ENCODE measurements at regions not wholly inside any gene's neighbourhood (a gene's known extent, or its start where the extent isn't known, plus 50 kb on each side); places are given as distances from the start of the nearest gene placed in this dataset.

DNA sequence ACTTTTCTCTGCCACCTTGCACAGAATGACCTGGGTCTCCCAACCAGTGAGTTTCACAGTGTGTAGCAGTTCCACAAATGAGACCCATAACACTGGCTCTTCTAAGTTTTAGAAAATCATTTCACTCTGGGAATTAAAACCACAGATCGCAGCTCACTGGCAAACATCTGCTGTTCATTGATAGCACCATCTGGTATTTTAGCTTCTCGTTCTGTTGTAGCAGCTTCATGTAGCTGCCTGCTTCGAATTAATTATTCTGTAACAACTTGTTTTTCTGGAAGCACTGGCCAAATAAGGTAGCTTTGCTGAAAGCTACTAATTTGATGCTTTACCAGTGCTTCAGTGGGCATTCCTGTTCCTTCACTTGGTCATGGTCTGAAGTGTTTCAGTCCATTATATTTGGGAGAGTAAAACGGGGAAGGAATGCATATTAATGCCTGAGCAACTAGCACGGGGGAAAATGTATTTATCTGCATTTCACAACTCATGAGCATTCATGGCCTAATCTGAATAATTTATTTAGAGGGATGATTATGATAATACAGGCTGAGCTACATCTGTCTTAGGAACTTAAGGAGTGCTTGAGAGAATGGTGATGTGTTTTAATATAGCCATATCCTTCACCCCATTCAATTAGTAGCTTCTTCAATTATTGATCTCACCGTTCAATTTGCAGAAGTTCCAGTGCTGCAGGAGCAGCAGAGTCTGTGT lies 447.4 kb downstream of the XPNPEP1 start:
- Histone ChIP-seq H3K36me3 (ENCODE audit: control insufficient read depth, insufficient read depth, low read length) (no peaks in the 10 kb centered on the region), H3K27me3 (replicated peaks; ENCODE audit: control insufficient read depth, insufficient read depth, low read length) (no peaks in the 10 kb centered on the region; the same call in 1 of the 2 replicates), H3K4me3 (replicated peaks; ENCODE audit: low read depth, low read length) (no peak overlapping the region)
- TF ChIP-seq, protein P1, sequence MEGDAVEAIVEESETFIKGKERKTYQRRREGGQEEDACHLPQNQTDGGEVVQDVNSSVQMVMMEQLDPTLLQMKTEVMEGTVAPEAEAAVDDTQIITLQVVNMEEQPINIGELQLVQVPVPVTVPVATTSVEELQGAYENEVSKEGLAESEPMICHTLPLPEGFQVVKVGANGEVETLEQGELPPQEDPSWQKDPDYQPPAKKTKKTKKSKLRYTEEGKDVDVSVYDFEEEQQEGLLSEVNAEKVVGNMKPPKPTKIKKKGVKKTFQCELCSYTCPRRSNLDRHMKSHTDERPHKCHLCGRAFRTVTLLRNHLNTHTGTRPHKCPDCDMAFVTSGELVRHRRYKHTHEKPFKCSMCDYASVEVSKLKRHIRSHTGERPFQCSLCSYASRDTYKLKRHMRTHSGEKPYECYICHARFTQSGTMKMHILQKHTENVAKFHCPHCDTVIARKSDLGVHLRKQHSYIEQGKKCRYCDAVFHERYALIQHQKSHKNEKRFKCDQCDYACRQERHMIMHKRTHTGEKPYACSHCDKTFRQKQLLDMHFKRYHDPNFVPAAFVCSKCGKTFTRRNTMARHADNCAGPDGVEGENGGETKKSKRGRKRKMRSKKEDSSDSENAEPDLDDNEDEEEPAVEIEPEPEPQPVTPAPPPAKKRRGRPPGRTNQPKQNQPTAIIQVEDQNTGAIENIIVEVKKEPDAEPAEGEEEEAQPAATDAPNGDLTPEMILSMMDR (IDR thresholded peaks at IDR 0.05; ENCODE audit: insufficient read depth, low read length, poor library complexity, severe bottlenecking) = no peak
- no peak for DNase-seq (ENCODE audit: extremely low read depth, insufficient read length)

DNA sequence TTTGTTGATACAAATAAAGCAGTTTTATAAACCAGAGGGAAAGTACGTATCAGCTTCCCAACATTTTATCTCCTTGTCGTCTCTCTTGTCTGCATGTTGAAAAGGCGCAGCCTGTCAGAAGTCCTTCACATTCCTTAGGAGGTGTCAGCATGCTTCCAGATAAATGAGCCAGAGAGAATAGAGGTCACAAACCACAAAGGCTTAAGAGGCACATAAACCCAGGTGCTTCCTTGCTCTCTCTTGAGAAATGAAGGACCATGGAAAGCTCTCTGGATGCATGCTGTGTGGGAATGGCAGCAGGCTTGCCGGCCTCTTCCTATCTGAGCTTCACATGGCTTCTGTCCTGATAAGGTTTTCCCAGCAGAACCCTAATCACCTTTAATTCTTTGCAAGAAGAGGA lies 448.5 kb downstream of the XPNPEP1 start:
- no peaks in the 10 kb centered on the region; the same call in 1 of the 2 replicates for H3K27me3 ChIP-seq (replicated peaks; ENCODE audit: control insufficient read depth, insufficient read depth, low read length)
- DNase-seq (ENCODE audit: extremely low read depth, insufficient read length) = no peak
- TF ChIP-seq, protein P1 (IDR thresholded peaks at IDR 0.05; ENCODE audit: insufficient read depth, low read length, poor library complexity, severe bottlenecking) = no peak
- no peaks in the 10 kb centered on the region for H3K36me3 ChIP-seq (ENCODE audit: control insufficient read depth, insufficient read depth, low read length)
- no peak overlapping the region for H3K4me3 ChIP-seq (replicated peaks; ENCODE audit: low read depth, low read length)

DNA sequence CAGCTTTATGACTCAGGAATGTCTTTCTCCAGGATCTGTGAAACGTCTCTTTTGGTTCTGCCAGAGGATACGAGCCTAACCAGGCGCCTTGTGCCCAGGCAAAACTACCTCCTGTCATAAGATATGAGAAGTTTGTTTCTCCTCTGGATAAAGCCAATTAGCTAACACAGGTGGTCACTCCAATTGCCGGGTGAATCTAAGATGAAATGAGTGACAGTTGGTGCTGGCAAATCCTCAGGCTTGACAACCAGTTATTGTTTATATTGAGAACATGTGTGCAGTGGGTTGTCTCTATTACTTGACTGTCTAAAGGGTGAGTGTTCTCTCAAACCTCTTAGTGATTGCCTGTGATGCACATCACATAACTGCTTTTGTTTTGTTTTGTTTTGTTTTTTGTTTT lies 449.1 kb downstream of the XPNPEP1 start:
- no peaks in the 10 kb centered on the region for H3K36me3 ChIP-seq (ENCODE audit: control insufficient read depth, insufficient read depth, low read length)
- H3K4me3 ChIP-seq (replicated peaks; ENCODE audit: low read depth, low read length) = no peak overlapping the region
- no peaks in the 10 kb centered on the region; the same call in 1 of the 2 replicates for H3K27me3 ChIP-seq (replicated peaks; ENCODE audit: control insufficient read depth, insufficient read depth, low read length)
- TF ChIP-seq, protein P1 (IDR thresholded peaks at IDR 0.05; ENCODE audit: insufficient read depth, low read length, poor library complexity, severe bottlenecking) = no peak
- no peak for DNase-seq (ENCODE audit: extremely low read depth, insufficient read length)

DNA sequence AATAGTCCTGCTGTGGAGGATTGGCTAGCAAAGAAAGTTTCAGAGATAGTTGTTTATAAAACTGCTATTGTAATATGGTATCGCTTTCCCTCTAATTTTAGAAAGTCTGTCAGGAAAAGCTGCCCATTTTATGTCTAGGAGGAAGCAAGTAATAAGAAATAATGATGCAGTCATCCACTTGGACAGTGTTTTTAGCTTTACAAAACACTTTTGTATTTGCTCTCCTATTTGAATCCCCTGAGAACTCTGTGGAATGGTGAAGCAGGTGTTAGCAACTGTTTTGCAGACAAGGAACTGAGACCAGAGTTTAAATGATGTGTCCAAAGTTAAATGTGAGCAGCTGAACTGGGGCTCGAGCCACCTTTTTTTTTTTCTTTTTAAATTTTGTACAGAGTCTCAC lies 455.8 kb downstream of the XPNPEP1 start:
- DNase-seq (ENCODE audit: extremely low read depth, insufficient read length) = no peak
- H3K4me3 ChIP-seq (replicated peaks; ENCODE audit: low read depth, low read length) = no peak overlapping the region
- no peaks in the 10 kb centered on the region for H3K36me3 ChIP-seq (ENCODE audit: control insufficient read depth, insufficient read depth, low read length)
- TF ChIP-seq, protein P1 (IDR thresholded peaks at IDR 0.05; ENCODE audit: insufficient read depth, low read length, poor library complexity, severe bottlenecking) = no peak
- H3K27me3 ChIP-seq (replicated peaks; ENCODE audit: control insufficient read depth, insufficient read depth, low read length) = no peaks in the 10 kb centered on the region; the same call in 1 of the 2 replicates

DNA sequence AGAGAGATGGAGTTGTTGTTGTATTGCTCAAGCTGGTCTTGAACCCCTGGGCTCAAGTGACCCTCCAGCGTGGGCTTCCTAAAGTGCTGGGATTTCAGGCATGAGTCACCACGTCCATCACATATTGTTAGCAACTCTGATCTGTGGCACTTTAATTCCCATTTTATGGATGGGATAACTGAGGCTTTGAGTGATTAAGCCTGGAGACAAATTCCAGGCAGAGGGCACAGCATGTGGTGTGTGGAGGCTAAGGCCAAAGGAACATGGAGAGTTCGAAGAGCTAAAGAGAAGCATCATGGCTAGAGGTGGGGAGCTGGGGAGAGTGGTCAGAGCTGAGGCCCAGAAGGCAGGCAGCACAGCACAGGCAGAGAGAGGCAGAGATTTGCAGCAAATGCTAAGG lies 458.4 kb downstream of the XPNPEP1 start:
- Histone ChIP-seq H3K27me3 (replicated peaks; ENCODE audit: control insufficient read depth, insufficient read depth, low read length) (no peaks in the 10 kb centered on the region; the same call in 1 of the 2 replicates), H3K36me3 (ENCODE audit: control insufficient read depth, insufficient read depth, low read length) (no peaks in the 10 kb centered on the region), H3K4me3 (replicated peaks; ENCODE audit: low read depth, low read length) (no peak overlapping the region)
- no peak for DNase-seq (ENCODE audit: extremely low read depth, insufficient read length)
- TF ChIP-seq, protein P1 (IDR thresholded peaks at IDR 0.05; ENCODE audit: insufficient read depth, low read length, poor library complexity, severe bottlenecking) = no peak

DNA sequence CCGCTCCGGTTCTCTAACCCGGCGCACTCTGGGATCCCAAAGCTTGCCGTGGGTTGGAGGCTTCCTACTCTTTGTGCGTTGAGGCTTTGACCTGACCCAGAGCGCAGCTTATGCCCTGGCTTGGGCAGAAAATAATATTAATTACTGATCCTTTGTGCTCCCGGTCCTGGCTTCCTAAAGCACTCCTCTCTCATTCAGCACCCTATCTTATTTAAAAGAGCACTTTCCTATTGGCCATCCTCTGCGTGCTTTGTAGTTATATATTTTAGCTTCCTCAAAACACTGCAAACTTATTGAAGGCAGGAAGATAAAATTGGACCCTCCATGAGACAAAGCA lies 466.0 kb downstream of the XPNPEP1 start:
- Histone ChIP-seq H3K4me3 (replicated peaks; ENCODE audit: low read depth, low read length) (no peak overlapping the region), H3K27me3 (replicated peaks; ENCODE audit: control insufficient read depth, insufficient read depth, low read length) (no peaks in the 10 kb centered on the region; the same call in 1 of the 2 replicates), H3K36me3 (ENCODE audit: control insufficient read depth, insufficient read depth, low read length) (no peaks in the 10 kb centered on the region)
- TF ChIP-seq, protein P1 (IDR thresholded peaks at IDR 0.05; ENCODE audit: insufficient read depth, low read length, poor library complexity, severe bottlenecking) = no peak
- DNase-seq (ENCODE audit: extremely low read depth, insufficient read length) = no peak

Measured in GM06990 (cell line).